ENCODE measurements at regions not wholly inside any gene's neighbourhood (a gene's known extent, or its start where the extent isn't known, plus 50 kb on each side); places are given as distances from the start of the nearest gene placed in this dataset.
"Not testable (repeated sequence)": the region's sequence is repeated elsewhere in the genome, so short reads cannot be mapped to it uniquely, and the experiment has no call there.

- no peak for DNase-seq
These were observed 266.6 kb downstream of the ZIC1 start for GRCh38 chr3:147675761-147676160.

GRCh38 chr3:147680837-147681483 is 271.8 kb downstream of the ZIC1 start:
- no peak for DNase-seq

GRCh38 chr3:147688868-147689267 is 279.7 kb downstream of the ZIC1 start:
- DNase-seq: no peak

- DNase-seq: no peak
These were observed 290.1 kb downstream of the ZIC1 start for GRCh38 chr3:147699175-147699838.

- no peak for DNase-seq
These were observed 292.0 kb downstream of the ZIC1 start for GRCh38 chr3:147701195-147701594.

GRCh38 chr3:147702509-147702908 is 293.3 kb downstream of the ZIC1 start:
- no peak for DNase-seq

GRCh38 chr3:147705651-147706051 is 296.5 kb downstream of the ZIC1 start:
- DNase-seq: no peak

GRCh38 chr3:147710753-147711152 is 301.6 kb downstream of the ZIC1 start:
- not testable (repeated sequence) for DNase-seq

GRCh38 chr3:147712357-147712756 is 303.2 kb downstream of the ZIC1 start:
- DNase-seq: no peak

GRCh38 chr3:147712758-147713157 is 303.6 kb downstream of the ZIC1 start:
- DNase-seq: not testable (repeated sequence)

GRCh38 chr3:147713234-147714133 is 304.3 kb downstream of the ZIC1 start:
- DNase-seq: no peak

- DNase-seq: no peak
These were observed 320.5 kb downstream of the ZIC1 start for GRCh38 chr3:147729641-147730040.

- DNase-seq: no peak
These were observed 321.1 kb downstream of the ZIC1 start for GRCh38 chr3:147730284-147730683.

GRCh38 chr3:147733217-147733616 is 324.1 kb downstream of the ZIC1 start:
- DNase-seq: no peak

- no peak for DNase-seq
These were observed 326.5 kb downstream of the ZIC1 start for GRCh38 chr3:147735616-147736015.

GRCh38 chr3:147736226-147736625 is 327.1 kb downstream of the ZIC1 start:
- no peak for DNase-seq

GRCh38 chr3:147737376-147737775 is 328.2 kb downstream of the ZIC1 start:
- no peak for DNase-seq

GRCh38 chr3:147740928-147741327 is 331.8 kb downstream of the ZIC1 start:
- no peak for DNase-seq

GRCh38 chr3:147744967-147745366 is 335.8 kb downstream of the ZIC1 start:
- DNase-seq: no peak

GRCh38 chr3:147755310-147755709 is 346.1 kb downstream of the ZIC1 start:
- DNase-seq: no peak

- DNase-seq: no peak
These were observed 347.3 kb downstream of the ZIC1 start for GRCh38 chr3:147756476-147756875.

- DNase-seq: no peak
These were observed 348.7 kb downstream of the ZIC1 start for GRCh38 chr3:147757866-147758265.

- no peak for DNase-seq
These were observed 349.6 kb downstream of the ZIC1 start for GRCh38 chr3:147758771-147759170.

- DNase-seq: no peak
These were observed 350.9 kb downstream of the ZIC1 start for GRCh38 chr3:147760085-147760484.

Measured in T1000 (cell line).